AG10803 (cell line): ENCODE measurements at regions not wholly inside any gene's neighbourhood (a gene's known extent, or its start where the extent isn't known, plus 50 kb on each side); places are given as distances from the start of the nearest gene placed in this dataset.
A peak's percentile ranks its signal among the peaks of the same experiment; 100 is the strongest.

Source experiments
- DNase-seq: peaks from one replicate; pipeline ENCODE4 v3.0.0; 2010; ENCODE audit warnings: low read depth
- H3K4me3 ChIP-seq: 2 replicates; pipeline ENCODE4 v1.5.1; 2011; ENCODE audit warnings: mild to moderate bottlenecking, low read length, control low read depth
- CTCF ChIP-seq: conservative IDR thresholded peaks from 2 replicates; pipeline ENCODE4 v1.5.1; 2011; ENCODE audit warnings: mild to moderate bottlenecking, low read length, control low read depth, inconsistent platforms

- TF ChIP-seq CTCF: no peak
- no peak for DNase-seq
- no peak overlapping the region for H3K4me3 ChIP-seq
These were observed 72.5 kb upstream of the RMDN2 start for GRCh38 chr2:37852585-37853014.

GRCh38 chr2:37854676-37855282 is 70.3 kb upstream of the RMDN2 start:
- H3K4me3 ChIP-seq: no peak overlapping the region
- DNase-seq: no peak
- no peak for TF ChIP-seq CTCF

GRCh38 chr2:37855283-37856041 is 69.6 kb upstream of the RMDN2 start:
- TF ChIP-seq CTCF: no peak
- DNase-seq: peak; percentile 40
- H3K4me3 ChIP-seq: no peak overlapping the region

GRCh38 chr2:37856101-37856751 is 68.9 kb upstream of the RMDN2 start:
- TF ChIP-seq CTCF: no peak

GRCh38 chr2:37857575-37858399 is 67.3 kb upstream of the RMDN2 start:
- DNase-seq: peak; percentile 42
- no peak overlapping the region for H3K4me3 ChIP-seq

More at GRCh38 chr2:37856101-37856751, 68.9 kb upstream of the RMDN2 start:
- no peak overlapping the region for H3K4me3 ChIP-seq
- DNase-seq: no peak

GRCh38 chr2:37858400-37858711 is 66.7 kb upstream of the RMDN2 start:
- TF ChIP-seq CTCF: no peak
- DNase-seq: peak; percentile 86
- H3K4me3 ChIP-seq: no peak overlapping the region

More at GRCh38 chr2:37857575-37858399, 67.3 kb upstream of the RMDN2 start:
- no peak for TF ChIP-seq CTCF
